GM12891 (cell line): ENCODE measurements at regions not wholly inside any gene's neighbourhood (a gene's known extent, or its start where the extent isn't known, plus 50 kb on each side); places are given as distances from the start of the nearest gene placed in this dataset.
A peak's percentile ranks its signal among the peaks of the same experiment; 100 is the strongest.

Experiments used
- PAX5 ChIP-seq: IDR thresholded peaks from 2 replicates; pipeline ENCODE4 v1.6.1; 2011; ENCODE audit warnings: low read length, moderate library complexity, mild to moderate bottlenecking; ENCODE audit not compliant: insufficient read depth, severe bottlenecking
- POLR2AphosphoS5 ChIP-seq: IDR thresholded peaks from 2 replicates; pipeline ENCODE4 v1.6.1; 2011; ENCODE audit warnings: low read depth, low read length, control low read depth

- no peak for TF ChIP-seq POLR2AphosphoS5
- TF ChIP-seq PAX5, result peak; percentile 99
Measured at GRCh38 chr12:4191642-4192041, 81.9 kb upstream of the CCND2 start.
